ENCODE measurements at regions not wholly inside any gene's neighbourhood (a gene's known extent, or its start where the extent isn't known, plus 50 kb on each side); places are given as distances from the start of the nearest gene placed in this dataset.

DNA sequence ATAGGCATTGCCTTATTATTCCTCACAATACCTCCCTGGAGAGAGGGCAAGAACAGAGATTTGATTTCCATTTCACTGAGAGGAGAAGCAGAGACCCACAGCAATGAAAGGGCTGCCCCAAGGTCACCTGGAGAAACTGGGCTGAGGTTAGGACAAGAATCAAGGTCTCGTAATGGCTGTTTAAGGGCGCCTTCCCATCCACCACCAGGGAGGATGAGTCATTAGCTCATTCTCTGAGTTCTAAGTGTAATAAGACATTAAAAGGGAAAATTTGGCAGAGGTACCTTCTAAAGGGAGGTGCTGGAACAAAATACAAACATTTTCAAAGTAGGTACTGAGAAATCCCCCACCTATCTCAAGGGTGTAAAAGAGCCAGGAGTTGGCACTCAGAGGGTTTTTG is 52.6 kb upstream of the TCERG1 start:
- H3K36me3 Mint-ChIP-seq (ENCODE audit: unreplicated experiment): no peaks in the 10 kb centered on the region
- H3K4me3 Mint-ChIP-seq (ENCODE audit: unreplicated experiment): no peak overlapping the region
- H3K27ac Mint-ChIP-seq (ENCODE audit: unreplicated experiment): no peak overlapping the region
- H3K9me3 Mint-ChIP-seq (ENCODE audit: unreplicated experiment): no peaks in the 10 kb centered on the region
- DNase-seq: no peak
- peaks cover 36% of the 10 kb centered on the region for H3K4me1 Mint-ChIP-seq (ENCODE audit: low read depth, unreplicated experiment)
- TF ChIP-seq CTCF (IDR thresholded peaks at IDR 0.05; ENCODE audit: partially characterized antibody, unreplicated experiment): no peak
- no peaks in the 10 kb centered on the region for H3K27me3 Mint-ChIP-seq (ENCODE audit: unreplicated experiment)

DNA sequence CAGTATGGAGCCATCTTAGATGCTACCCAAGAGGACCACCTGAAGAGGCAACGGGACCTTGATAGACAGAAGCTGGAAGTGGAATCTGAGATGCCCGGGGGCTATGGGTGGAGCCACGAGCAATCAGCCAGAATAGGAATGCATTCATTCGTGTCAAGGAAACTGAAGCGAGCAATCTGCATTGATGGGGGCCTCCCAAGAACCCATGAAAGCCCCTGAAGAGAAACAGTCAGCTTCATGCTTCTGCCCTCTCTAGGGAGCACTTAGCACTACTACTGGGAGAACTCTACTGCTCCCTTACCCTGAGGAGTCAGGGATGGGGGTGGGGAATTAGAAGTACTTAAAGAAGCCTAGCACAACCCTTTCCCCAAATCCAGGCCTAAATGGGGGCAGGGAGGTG is 51.9 kb upstream of the TCERG1 start:
- H3K27ac Mint-ChIP-seq (ENCODE audit: unreplicated experiment): no peak overlapping the region
- no peak for TF ChIP-seq CTCF (IDR thresholded peaks at IDR 0.05; ENCODE audit: partially characterized antibody, unreplicated experiment)
- H3K4me1 Mint-ChIP-seq (ENCODE audit: low read depth, unreplicated experiment): peaks cover 42% of the 10 kb centered on the region
- H3K9me3 Mint-ChIP-seq (ENCODE audit: unreplicated experiment): peaks cover 3% of the 10 kb centered on the region
- H3K27me3 Mint-ChIP-seq (ENCODE audit: unreplicated experiment): peaks cover under 1% of the 10 kb centered on the region
- H3K4me3 Mint-ChIP-seq (ENCODE audit: unreplicated experiment): no peak overlapping the region
- no peaks in the 10 kb centered on the region for H3K36me3 Mint-ChIP-seq (ENCODE audit: unreplicated experiment)
- peak; percentile 26 for DNase-seq

All from glutamatergic neuron (in vitro differentiated cells).